ENCODE measurements at regions not wholly inside any gene's neighbourhood (a gene's known extent, or its start where the extent isn't known, plus 50 kb on each side); places are given as distances from the start of the nearest gene placed in this dataset.

GRCh38 chr3:178146406-178146831, 389.8 kb upstream of the KCNMB2 start:
- no peak for DNase-seq (ENCODE audit: low read depth in 2 of 2)

- DNase-seq (ENCODE audit: low read depth in 2 of 2), result no peak
These were observed 389.2 kb upstream of the KCNMB2 start for GRCh38 chr3:178147001-178147400.

- DNase-seq (ENCODE audit: low read depth in 2 of 2), result no peak
These were observed 384.0 kb upstream of the KCNMB2 start for GRCh38 chr3:178152031-178152806.

- DNase-seq (ENCODE audit: low read depth in 2 of 2), result no peak
These were observed 383.2 kb upstream of the KCNMB2 start for GRCh38 chr3:178152988-178153387.

GRCh38 chr3:178155521-178155920, 380.7 kb upstream of the KCNMB2 start:
- DNase-seq (ENCODE audit: low read depth in 2 of 2), result no peak

GRCh38 chr3:178156301-178156700, 379.9 kb upstream of the KCNMB2 start:
- DNase-seq (ENCODE audit: low read depth in 2 of 2), result no peak

GRCh38 chr3:178159691-178160220, 376.5 kb upstream of the KCNMB2 start:
- no peak for DNase-seq (ENCODE audit: low read depth in 2 of 2)

- DNase-seq (ENCODE audit: low read depth in 2 of 2), result no peak
These were observed 366.8 kb upstream of the KCNMB2 start for GRCh38 chr3:178169421-178169820.

GRCh38 chr3:178170698-178171535, 365.3 kb upstream of the KCNMB2 start:
- no peak for DNase-seq (ENCODE audit: low read depth in 2 of 2)

- DNase-seq (ENCODE audit: low read depth in 2 of 2), result no peak
These were observed 364.1 kb upstream of the KCNMB2 start for GRCh38 chr3:178172121-178172520.

- no peak for DNase-seq (ENCODE audit: low read depth in 2 of 2)
These were observed 361.9 kb upstream of the KCNMB2 start for GRCh38 chr3:178174201-178174915.

- no peak for DNase-seq (ENCODE audit: low read depth in 2 of 2)
These were observed 355.1 kb upstream of the KCNMB2 start for GRCh38 chr3:178181088-178181487.

- DNase-seq (ENCODE audit: low read depth in 2 of 2), result no peak
These were observed 354.5 kb upstream of the KCNMB2 start for GRCh38 chr3:178181784-178182183.

- DNase-seq (ENCODE audit: low read depth in 2 of 2), result no peak
These were observed 353.9 kb upstream of the KCNMB2 start for GRCh38 chr3:178182337-178182779.

- no peak for DNase-seq (ENCODE audit: low read depth in 2 of 2)
These were observed 351.4 kb upstream of the KCNMB2 start for GRCh38 chr3:178184833-178185232.

GRCh38 chr3:178186666-178187065, 349.6 kb upstream of the KCNMB2 start:
- DNase-seq (ENCODE audit: low read depth in 2 of 2), result no peak

- no peak for DNase-seq (ENCODE audit: low read depth in 2 of 2)
These were observed 346.4 kb upstream of the KCNMB2 start for GRCh38 chr3:178189854-178190253.

- no peak for DNase-seq (ENCODE audit: low read depth in 2 of 2)
These were observed 342.4 kb upstream of the KCNMB2 start for GRCh38 chr3:178193846-178194245.

- DNase-seq (ENCODE audit: low read depth in 2 of 2), result no peak
These were observed 341.7 kb upstream of the KCNMB2 start for GRCh38 chr3:178194539-178194938.

- DNase-seq (ENCODE audit: low read depth in 2 of 2), result no peak
These were observed 340.4 kb upstream of the KCNMB2 start for GRCh38 chr3:178195824-178196223.

GRCh38 chr3:178198329-178198728, 337.9 kb upstream of the KCNMB2 start:
- no peak for DNase-seq (ENCODE audit: low read depth in 2 of 2)

GRCh38 chr3:178200316-178200715, 335.9 kb upstream of the KCNMB2 start:
- no peak for DNase-seq (ENCODE audit: low read depth in 2 of 2)
